ENCODE measurements at regions not wholly inside any gene's neighbourhood (a gene's known extent, or its start where the extent isn't known, plus 50 kb on each side); places are given as distances from the start of the nearest gene placed in this dataset.

GRCh38 chr17:6245301-6246177 is 175.4 kb downstream of the WSCD1 start:
- FAIRE-seq = no peak
- H2BK20ac ChIP-seq (ENCODE audit: low read length) = no peak overlapping the region
- H3K4me2 ChIP-seq (ENCODE audit: insufficient read depth in 1 of 2, low read depth in 2 of 2, low read length in 2 of 2) = no peak overlapping the region
- H4K20me1 ChIP-seq (replicated peaks in 1 of 2; ENCODE audit: control insufficient read depth in 1 of 2, insufficient read depth in 2 of 2, low read length in 2 of 2) = no peaks in the 10 kb centered on the region
- no peak overlapping the region for H3K18ac ChIP-seq (ENCODE audit: extremely low read depth, low read length)
- WGBS, 2 experiments (ENCODE audit: extremely low coverage in 1 of 2, insufficient coverage in 1 of 2, insufficient read length in 1 of 2, insufficient replicate concordance in 2 of 2, low coverage in 1 of 2, low lambda C conversion rate in 2 of 2, missing lambda C conversion rate in 1 of 2) = 92% methylated on average over 8 of the region's 8 CpGs; no CpG with 5 or more reads in 1 of the 2 experiments
- no peaks in the 10 kb centered on the region for H3K9me3 ChIP-seq (ENCODE audit: insufficient read depth in 2 of 2, low read depth in 1 of 2, low read length in 1 of 2)
- H3K4me1 ChIP-seq (replicated peaks in 1 of 4; ENCODE audit: control insufficient read depth in 3 of 4, insufficient read depth in 4 of 4, low read length in 3 of 4) = peaks cover 6 to 18% (median 11%) of the 10 kb centered on the region in 4 experiments
- no peaks in the 10 kb centered on the region for H3K79me1 ChIP-seq (ENCODE audit: low read depth, low read length)
- DNase-seq (ENCODE audit: low read depth in 1 of 2, low spot score in 2 of 2) = no peak
- H3K4ac ChIP-seq (replicated peaks; ENCODE audit: insufficient read length, low read depth, low read length) = no peak overlapping the region
- no peaks in the 10 kb centered on the region for H3K79me2 ChIP-seq (ENCODE audit: control insufficient read depth in 1 of 2, insufficient read depth in 2 of 2, low read length in 2 of 2)
- no peak overlapping the region for H3K27ac ChIP-seq (ENCODE audit: low read depth, low read length)
- no peak overlapping the region for H2BK15ac ChIP-seq (ENCODE audit: low read length)
- no peak overlapping the region for H3K14ac ChIP-seq (ENCODE audit: insufficient read length)
- 0 out of 2 replicates have a peak overlapping the region, but pooled peaks have one; percentile 19 for H2BK5ac ChIP-seq (ENCODE audit: low read depth, low read length)
- H3K56ac ChIP-seq (replicated peaks; ENCODE audit: insufficient read length, low read depth, low read length) = no peak overlapping the region
- H2BK120ac ChIP-seq (replicated peaks; ENCODE audit: low read depth, low read length) = no peak overlapping the region
- ChIA-PET CTCF (ENCODE audit: partially characterized antibody) (interaction anchor here (0.5 to 1.5 kb wide), 8 partner anchors 9 to 657 kb away, joined by 3 to 6 read pairs (median 3); no protein-coding TSS in a partner anchor), POLR2A (ENCODE audit: partially characterized antibody) (no interaction called here)
- H2AFZ ChIP-seq (ENCODE audit: low read length) = no peak overlapping the region
- no peak overlapping the region for H4K5ac ChIP-seq (ENCODE audit: insufficient read length, low read depth, low read length)
- no peak overlapping the region; the same call in 1 of the 2 replicates for H2AK5ac ChIP-seq (ENCODE audit: low read depth, low read length)
- no peak overlapping the region for H4K91ac ChIP-seq (replicated peaks; ENCODE audit: insufficient read length, low read length)
- H3K9ac ChIP-seq (replicated peaks in 1 of 4; ENCODE audit: extremely low read depth in 1 of 4, low read depth in 3 of 4, low read length in 3 of 4) = no peak overlapping the region
- no peaks in the 10 kb centered on the region for H3K36me3 ChIP-seq (ENCODE audit: control insufficient read depth in 2 of 4, insufficient read depth in 4 of 4, low read length in 3 of 4)
- H3K23me2 ChIP-seq (ENCODE audit: low read depth, low read length) = no peaks in the 10 kb centered on the region; the same call in 1 of the 2 replicates
- no peaks in the 10 kb centered on the region; a peak in 1 of 7 replicates for H3K27me3 ChIP-seq (replicated peaks in 1 of 4; ENCODE audit: control insufficient read depth in 3 of 4, extremely low read depth in 1 of 4, insufficient read depth in 3 of 4, low read length in 3 of 4)
- H3K23ac ChIP-seq (ENCODE audit: insufficient read length) = no peak overlapping the region
- H2BK12ac ChIP-seq (ENCODE audit: low read depth, low read length) = no peak overlapping the region; the same call in 1 of the 2 replicates
- no peak overlapping the region for H3K4me3 ChIP-seq (ENCODE audit: extremely low read depth in 1 of 4, insufficient read depth in 2 of 4, low read depth in 3 of 4, low read length in 4 of 4)
- no peak overlapping the region for H4K8ac ChIP-seq (ENCODE audit: extremely low read depth, insufficient read depth, low read length)
- TF ChIP-seq JUN (IDR thresholded peaks at IDR 0.05; ENCODE audit: low read depth, low read length) (no peak), CTBP2 (IDR thresholded peaks at IDR 0.05; ENCODE audit: borderline replicate concordance, insufficient read depth, insufficient read length, low read length) (no peak), EP300 (IDR thresholded peaks at IDR 0.05; ENCODE audit: borderline replicate concordance in 1 of 2, low read depth in 2 of 2, low read length in 2 of 2) (no peak), SUZ12 (IDR thresholded peaks at IDR 0.05; ENCODE audit: low read length) (no peak), SIX5 (IDR thresholded peaks at IDR 0.05; ENCODE audit: low read depth, low read length) (no peak), YY1 (IDR thresholded peaks at IDR 0.05; ENCODE audit: low read depth, low read length) (no peak), KDM1A (IDR thresholded peaks at IDR 0.05; ENCODE audit: borderline replicate concordance, low read length) (no peak), ATF2 (IDR thresholded peaks at IDR 0.05; ENCODE audit: low read length) (no peak), BRCA1 (IDR thresholded peaks at IDR 0.05; ENCODE audit: low read depth, low read length) (no peak), HDAC6 (IDR thresholded peaks at IDR 0.05; ENCODE audit: low read depth, low read length) (no peak), CREB1 (IDR thresholded peaks at IDR 0.05) (no peak)

All from H1 (cell line).